ENCODE measurements at regions not wholly inside any gene's neighbourhood (a gene's known extent, or its start where the extent isn't known, plus 50 kb on each side); places are given as distances from the start of the nearest gene placed in this dataset.
"Not testable (repeated sequence)": the region's sequence is repeated elsewhere in the genome, so short reads cannot be mapped to it uniquely, and the experiment has no call there.

DNA sequence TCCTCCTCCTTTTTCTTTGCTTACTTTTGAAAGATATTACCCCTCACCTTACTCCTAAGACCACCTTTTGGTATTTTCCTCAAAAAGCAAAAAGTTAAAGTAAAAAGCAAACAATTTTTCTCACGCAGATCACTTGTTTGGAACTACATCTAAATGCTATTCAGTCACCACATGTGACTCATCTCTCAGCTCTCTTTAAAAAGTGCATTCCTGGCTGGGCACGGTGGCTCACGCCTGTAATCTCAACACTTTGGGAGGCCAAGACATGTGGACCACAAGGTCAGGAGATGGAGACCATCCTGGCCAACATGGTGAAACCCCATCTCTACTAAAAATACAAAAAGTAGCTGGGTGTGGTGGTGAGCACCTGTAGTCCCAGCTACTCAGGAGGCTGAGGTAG is 218.0 kb downstream of the HS3ST3B1 start:
- DNase-seq: not testable (repeated sequence)

DNA sequence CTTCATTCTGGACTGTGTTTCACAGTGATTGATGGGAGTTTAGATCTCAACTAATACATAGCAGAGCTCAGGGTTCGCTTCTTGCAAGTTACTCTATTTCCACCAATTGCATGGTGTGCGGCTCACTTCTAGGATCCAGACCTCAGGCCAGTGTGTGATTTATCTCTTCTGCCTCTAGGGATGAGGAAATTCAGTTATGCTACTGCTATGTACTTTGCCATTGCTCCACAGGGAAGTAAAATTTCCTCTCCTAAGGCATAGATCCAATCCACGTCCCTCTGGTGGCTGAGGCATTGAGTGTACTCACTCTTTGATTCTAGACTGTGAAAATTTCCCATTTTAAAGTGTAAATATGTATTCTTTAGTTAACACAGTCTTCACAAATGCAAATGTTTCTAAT is 214.1 kb downstream of the HS3ST3B1 start:
- DNase-seq: no peak

DNA sequence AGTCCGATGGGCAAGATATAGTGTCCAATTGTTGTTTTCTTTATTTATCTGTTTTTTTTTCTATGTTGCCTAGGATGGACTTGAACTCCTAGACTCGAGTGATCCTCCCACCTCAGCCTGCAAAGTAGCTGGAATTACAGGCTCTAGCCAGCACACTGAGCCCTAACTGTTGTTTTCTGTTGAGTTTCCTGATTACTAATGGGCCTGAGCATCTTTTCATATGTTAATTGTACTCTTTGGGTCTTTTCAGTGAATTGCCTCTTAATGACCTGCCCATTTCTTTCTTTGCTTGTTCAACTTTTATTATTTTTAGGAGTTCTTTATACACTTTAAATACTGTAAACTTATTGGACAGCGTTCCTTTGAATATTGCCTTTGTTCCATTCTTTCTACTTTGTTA is 213.0 kb downstream of the HS3ST3B1 start:
- DNase-seq: no peak

DNA sequence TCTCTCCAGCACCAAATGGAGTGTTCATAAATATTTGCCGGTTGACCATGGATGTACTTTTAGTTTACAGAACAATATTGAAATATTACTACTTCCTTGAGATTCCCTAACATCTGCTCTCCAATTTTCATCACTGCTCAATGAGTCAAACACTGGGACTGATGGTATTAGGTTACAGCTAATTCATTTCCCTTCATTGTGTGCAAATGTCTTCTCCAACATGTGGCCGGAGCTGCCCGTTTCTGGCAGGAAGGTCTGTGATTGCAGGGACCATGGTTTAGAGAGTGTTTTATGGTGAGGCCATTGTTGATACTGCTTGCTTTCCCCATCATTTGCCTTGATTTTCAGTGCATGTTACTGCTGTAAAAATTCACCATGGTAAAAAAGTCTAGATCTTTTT is 209.3 kb downstream of the HS3ST3B1 start:
- DNase-seq: no peak

DNA sequence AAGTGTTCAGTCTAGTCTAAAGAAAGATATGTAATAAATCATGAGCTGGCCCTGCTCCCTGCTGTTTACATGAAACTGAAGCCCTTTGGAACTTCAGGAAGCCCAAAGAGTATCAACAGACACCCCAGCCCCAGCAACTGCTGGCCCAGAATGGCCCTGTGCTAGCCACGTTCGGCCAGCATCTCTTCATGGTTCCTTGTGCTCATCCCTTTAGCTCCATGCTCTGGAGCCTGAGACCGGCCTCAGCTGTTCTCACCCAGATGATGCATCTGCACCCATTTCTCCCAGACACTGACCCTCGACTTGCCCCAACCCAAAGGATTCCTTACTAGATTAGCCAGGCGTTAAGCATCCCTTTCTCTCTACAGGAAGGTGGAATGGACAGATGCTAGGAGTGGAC is 207.3 kb downstream of the HS3ST3B1 start:
- no peak for DNase-seq

DNA sequence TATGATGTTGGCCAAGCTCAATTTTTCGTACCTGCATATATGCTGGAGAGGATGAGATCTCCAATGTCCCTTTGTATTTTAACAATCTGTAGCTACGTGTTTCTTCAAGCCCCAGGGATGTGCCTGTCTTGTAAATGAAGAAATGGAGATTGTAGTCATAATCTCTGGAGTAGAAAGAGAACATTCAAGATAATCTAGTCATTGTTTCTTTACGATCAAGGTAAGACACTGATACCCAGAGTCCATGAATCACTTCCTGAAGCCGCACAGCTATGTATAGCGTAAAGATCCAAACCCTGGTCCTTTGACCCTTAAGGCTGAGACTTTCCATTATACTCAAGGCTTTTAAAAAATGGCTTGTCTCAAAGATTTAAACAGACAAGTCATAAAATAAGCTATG is 205.5 kb downstream of the HS3ST3B1 start:
- DNase-seq: no peak

DNA sequence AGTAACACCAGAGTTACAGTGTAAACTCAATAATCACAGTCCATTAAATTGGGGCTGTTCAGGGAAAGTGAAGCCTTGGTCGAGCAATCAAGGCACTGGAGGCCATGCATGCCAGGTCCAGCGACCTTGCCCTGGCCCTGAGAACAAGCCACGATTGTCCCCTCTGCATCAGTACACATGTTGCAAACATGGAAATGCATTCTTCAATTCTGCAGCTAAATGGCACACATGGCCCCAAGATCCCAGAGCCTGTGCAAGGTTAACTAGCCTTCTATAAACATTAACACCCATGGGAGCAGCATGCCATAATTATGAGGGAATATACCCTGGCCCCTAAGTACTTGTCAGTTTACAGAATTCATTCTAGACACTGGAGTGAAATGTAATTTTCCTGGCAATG is 204.7 kb downstream of the HS3ST3B1 start:
- no peak for DNase-seq

DNA sequence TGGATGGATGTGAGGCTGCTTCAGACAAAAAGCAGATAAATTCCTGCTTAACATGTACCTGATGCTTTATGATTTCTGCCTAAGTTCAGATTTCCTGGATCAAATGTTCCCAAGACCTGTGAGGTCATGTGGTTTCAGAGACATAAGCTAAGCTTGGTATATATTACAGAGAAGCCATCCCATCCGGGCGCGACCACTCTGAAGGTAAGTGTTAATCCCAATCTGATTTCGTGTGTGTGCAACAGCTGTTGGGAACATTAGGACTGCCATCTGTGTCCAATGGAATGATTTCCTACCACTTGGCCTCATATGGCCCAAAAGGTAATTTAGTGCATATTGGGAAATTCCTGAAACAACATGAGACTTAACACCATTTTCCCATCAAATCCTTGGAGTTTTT is 199.1 kb downstream of the HS3ST3B1 start:
- DNase-seq: no peak

DNA sequence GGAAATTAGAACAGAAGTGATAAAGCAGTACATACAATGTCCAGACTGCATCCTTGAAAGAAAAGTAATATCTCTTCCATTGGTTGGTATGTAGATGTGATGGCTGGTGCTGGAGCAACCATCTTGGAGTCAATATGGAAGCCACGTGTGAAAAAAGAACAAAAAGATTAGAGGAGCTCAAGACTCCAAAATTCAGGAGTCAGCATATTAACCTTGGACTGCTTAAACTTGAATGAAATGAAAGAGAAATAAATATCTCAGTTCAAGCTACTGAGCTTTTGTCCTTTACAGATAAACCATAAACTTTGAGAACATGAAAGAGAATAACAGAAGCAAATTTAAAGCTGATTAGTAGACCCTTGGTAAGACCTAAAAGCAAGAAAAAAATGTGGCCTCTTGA is 197.9 kb downstream of the HS3ST3B1 start:
- DNase-seq: no peak

DNA sequence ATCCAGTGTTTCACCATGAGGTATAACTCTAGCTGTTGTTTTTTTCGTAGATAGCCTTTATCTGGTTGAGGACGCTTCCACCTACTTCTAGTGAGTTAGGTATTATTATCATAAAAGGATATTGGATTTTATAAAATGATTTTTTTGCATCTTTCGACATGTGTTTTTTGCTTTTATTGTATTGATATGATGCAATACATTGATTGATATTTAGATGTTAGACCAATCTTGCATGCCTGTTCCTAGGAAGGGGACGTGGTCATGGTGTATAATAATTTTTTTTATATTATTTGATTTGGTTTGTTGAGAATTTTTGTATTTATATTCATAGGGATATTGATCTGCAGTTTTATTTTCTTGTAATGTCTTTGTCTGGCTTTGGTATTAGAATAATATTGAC is 193.3 kb downstream of the HS3ST3B1 start:
- no peak for DNase-seq

DNA sequence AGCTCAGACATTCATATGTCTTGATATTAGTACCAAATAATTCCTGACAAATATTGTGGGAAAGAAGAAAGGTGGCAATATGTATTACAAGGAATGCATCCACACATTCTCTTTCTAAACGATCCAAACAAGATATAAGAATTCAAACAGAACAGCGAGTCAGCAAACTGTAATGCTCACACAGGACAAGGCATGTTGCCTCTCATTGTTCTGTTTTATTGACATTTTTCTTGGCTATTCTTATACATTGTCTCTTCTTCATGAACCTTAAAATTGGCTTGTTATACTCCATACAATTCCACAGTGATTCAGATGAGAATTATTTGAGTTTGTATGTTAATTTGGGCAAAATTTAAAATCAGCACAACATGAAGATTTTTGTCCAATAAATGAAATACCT is 189.1 kb downstream of the HS3ST3B1 start:
- no peak for DNase-seq

DNA sequence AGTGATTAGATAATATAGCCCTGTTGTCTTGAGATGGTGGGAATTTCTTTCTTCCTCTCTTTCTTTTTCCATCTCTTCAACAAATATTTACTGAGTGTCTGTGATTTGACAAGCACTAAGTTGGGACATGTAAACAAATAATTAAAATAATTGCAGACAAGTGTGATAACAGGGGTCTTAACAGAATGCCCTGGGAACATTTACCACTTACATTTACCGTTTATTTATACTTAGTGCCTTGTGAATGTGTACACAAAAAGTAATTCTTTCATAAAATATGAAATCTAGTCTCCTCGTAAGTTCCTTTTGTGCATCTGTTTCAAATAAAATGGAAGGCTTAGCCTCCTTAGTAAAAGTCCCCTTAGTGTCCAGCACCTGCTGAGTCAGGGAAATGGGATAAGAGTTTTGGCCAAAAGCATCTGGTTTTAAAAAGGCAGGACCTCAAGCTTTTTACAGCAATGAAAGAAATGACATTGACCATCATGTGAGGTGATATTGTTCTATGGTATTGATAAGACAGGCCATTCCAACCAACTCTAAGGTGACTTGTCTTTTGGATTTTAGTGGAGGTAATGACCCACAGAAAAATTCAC is 188.2 kb downstream of the HS3ST3B1 start:
- DNase-seq: no peak

DNA sequence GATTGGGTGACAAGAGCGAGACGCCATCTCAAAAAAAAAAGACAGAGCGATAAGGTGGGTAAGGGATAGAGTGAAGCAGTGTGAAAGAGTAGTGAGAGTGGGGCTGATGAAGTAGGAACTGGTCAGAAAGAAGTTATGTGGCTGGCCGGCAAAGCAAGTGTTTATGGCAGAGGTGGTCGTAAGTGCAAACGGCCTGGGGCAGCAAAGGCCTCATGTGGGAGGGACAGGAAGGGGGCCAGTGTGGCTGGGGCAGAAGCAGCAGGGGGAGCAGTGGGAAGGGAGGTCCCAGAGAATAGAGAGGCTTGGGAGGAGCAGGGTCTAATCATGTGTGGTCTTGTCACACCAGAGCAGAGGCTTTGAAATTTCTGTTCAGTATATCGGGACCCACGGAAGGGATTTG is 186.2 kb downstream of the HS3ST3B1 start:
- DNase-seq: no peak

DNA sequence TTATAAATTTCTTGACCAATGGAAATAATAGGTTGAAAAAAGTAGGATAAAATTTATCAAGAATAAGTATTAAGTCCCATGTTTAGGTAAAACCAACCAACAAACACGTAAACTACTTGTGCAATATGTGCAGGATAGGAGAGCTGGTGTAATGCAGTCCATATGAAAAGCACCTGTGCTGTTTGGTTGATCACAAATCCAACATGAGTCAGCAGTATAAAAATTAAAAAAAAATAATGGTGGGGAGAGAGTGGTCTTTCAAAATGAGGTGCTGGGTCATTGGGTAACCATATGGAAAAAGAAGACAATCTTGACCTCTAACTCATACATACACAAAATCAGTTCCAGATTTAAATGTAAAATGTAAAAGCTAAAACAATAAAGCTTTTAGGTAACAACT is 181.8 kb downstream of the HS3ST3B1 start:
- no peak for DNase-seq

DNA sequence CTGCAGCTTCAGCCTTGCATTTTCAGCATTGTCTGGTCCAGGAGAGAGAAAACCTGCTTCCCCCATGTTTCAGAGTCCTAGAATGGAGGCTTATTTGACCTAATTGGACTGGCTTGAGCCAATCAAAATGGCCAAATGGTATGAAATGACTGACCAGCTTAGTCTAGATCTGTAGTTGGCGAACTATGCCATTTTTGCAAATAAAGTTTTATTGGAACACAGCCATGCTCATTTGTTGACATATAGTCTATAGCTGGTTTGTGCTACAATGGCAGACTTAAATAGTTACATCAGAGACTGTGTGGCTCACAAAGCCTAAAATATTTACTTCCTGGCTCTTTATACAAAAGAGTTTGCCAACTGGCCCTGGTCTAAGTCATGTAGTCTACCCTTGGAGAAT is 180.8 kb downstream of the HS3ST3B1 start:
- no peak for DNase-seq

DNA sequence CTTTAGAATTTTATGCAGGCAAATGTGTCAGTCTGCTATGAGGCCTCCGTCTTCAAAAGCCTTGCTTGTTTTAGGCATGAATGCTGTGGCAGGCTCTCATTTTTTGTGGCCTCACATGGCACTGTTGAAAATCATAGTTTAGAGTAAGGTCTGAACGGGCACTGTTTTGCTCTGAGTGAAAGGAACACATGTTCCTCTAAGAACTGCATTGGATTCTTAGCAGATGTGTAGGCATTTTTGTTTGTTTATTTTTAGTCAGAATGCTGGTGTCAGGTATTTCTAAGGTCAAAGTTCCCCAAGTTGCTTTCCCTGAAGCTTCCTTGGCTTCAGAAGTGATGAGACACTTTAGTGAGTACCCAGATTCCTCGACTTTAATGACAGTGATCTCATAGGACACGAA is 173.7 kb downstream of the HS3ST3B1 start:
- no peak for DNase-seq

DNA sequence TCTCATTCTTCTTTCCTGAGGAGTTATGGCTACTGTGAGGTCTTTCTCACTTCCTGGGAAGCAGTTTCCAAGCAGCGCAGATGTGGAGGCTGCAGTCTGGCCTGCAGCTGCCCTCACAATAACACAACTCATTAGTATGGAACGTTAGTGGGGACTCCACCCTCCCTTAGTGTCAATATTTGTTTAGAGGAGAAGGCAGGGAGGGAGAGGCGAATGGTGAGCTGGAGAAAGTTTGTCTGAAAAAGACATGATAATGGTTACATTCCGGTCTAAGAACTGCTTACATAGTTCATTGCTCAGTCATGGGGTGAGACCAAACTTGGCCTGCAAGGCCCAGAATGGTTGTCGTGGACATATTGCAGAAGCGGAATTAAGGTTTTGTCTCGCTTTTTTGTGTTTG is 170.2 kb downstream of the HS3ST3B1 start:
- no peak for DNase-seq

DNA sequence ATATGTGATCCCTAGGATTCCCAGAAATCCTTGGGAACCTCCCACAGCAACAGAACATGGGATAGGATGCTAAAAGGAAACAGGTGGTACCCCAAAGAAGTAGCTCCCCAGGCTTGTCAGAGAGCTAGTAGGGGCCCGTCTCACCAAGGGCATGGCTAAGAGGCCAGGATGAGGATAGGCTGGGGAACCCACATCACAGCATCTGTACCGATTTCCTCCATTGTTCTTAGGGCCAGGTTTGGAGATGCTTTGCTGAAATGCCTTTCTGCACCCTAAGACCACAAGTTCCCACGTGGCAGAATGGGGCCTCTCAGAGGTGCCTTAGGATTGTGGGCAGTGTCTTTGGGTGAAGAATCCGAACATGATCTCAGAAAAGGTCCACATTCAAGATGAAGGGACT is 169.5 kb downstream of the HS3ST3B1 start:
- no peak for DNase-seq

DNA sequence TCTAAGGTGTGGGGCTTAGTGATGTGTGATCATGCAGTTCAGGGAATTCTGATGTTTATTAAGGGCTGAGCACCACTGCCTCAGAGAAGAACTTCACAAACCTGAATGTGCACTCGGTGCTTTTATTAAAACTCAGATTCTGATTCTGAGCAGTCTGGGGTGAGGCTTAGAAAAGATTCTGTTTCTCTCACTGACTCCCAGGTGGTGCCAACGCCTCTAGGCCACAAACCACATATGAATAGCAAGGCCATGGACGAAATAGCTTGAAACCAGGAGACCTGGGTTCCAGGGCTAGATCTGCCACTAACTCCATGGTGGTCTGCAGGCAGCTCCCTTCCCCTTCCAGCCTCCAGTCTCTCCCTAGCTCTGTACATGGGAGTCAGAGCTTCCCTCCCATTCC is 169.1 kb downstream of the HS3ST3B1 start:
- no peak for DNase-seq

DNA sequence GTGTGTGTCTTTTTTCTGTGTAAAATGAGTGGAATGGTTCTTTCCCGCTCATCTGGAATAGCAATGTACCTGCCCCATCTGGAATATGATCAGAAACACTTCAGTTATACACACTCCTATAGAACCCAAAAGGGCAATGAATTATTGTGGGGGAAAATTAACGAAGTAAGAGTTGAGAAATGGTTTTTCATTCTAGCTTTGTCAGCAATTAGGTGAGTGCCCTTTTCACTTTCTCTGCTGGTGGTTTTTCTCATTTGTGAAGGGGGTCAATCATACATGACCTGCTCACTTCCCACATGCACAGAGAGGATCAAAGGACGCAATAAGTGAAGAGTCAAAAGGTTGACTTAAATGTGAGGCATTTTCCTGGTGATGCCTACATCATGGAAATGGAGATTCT is 168.0 kb downstream of the HS3ST3B1 start:
- no peak for DNase-seq

DNA sequence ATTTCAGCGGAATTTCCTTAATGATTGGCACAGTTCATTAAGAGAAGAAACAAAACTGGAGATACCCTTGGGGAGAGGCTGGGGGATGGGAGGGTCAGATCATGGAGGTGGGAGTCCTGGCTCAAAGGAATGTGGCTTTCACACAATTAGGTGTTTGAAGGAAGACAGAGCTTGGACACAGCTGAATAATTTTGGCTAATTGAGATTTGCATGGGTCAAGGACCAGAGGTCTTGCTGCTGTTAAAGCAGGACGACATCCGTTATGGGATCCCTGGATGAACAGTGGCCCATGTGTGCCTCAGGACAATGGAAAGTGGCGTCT is 160.3 kb downstream of the HS3ST3B1 start:
- no peak for DNase-seq

DNA sequence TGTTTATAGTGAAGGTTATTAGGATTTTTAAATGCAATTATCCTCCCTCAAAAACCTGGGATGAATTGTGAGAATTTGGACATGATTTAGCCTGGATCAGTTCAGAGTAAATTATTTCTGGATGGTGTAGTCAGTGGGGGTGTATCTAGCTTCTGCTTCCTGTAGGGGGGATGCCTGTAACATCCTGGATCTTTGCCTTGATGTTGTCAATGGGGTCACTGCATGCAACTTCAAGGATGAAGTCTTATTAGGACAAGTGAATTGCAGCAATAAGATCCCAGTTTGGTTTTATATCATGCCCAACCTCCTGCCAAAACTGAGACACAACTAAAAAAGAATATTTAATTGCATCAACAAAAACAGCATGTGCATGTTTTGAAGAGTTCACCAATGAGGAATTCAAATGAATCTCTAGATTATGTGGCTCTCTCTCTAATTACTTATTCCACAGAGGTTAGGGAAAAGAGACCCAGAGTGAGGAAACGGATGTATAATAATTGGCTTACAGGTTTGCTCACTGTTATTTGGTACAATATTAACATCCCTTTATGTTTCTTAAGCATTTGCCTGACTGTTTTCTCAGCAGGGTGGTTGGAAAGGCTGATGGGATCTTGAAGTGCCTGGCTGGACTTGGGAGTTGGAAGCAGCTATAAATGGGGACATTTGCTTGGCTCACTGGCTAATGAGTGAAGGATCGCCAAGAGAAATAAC is 159.8 kb downstream of the HS3ST3B1 start:
- DNase-seq: no peak

DNA sequence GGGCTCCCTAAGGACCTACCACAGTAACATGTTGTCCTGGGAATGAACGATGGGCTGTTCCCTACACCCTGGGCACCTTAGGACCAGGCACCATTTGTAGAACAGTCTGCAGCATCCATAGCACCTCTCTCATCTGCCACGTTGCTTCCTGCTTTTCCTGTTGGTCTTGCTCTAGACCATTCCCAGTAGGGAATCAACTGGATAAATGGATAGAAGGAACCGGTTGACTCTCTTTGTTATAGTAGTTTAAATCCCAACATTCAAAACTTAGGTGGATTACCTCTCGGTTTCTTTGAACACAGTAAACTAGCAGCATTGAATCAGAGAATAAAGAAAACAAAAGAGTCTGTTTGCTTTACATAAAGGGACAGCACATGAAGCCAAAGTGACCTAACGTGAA is 159.1 kb downstream of the HS3ST3B1 start:
- DNase-seq: no peak

DNA sequence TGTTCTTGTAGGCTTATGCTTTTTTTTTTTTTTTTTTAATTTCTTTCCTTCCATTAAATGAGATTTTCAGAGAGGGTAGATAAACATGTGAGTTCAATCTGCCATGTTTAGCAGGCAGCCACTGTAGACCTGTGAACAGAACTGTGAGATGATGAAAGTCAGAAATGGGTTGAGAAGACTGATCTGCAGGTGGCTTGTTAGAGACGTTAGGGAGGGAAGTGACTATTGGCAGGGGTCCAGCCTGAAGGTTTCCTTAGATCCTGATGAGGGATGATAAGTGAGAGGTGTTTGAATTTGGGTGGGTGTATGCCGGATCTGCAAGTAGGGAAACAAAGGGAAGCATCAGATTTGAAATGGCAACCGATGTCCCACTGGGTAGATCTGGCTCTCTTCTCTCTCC is 157.8 kb downstream of the HS3ST3B1 start:
- DNase-seq: no peak

DNA sequence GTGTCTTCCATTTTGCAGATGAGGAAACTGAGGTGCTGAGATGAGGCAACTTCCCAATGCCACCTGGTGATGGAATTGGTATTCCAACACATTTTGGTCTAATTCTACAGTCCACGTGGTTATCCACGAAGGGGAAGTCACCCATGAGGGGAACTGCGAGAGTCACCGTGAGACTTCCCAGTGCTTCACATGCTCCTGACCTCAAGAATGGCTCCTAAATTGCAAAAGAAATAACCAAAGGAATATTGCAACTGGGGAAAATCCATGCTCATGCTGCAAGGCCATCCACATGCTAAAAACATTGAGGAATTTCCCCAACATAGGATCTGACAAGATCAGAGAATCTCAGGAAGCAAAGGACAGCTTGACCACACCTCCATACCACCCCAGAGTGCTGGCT is 153.9 kb downstream of the HS3ST3B1 start:
- no peak for DNase-seq

DNA sequence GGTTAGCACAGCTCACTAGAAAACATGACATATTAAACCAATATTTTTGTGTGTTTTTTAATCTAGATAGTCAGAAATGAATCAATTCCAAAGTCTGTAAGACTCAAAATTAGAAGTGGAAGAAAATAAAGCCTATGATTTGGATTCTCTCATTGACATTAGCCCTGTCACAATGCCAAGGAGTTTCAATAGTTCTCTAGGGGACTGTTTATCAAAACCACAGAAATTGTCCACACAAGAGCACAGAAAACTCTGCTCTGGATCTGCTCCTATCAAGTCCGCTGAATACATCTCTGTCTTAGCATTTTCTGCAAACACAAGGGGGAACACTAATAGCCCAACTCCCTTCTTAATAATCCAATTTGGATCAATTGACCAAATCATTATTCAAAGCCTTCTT is 152.0 kb downstream of the HS3ST3B1 start:
- DNase-seq: no peak
